ENCODE measurements at regions not wholly inside any gene's neighbourhood (a gene's known extent, or its start where the extent isn't known, plus 50 kb on each side); places are given as distances from the start of the nearest gene placed in this dataset.

DNA sequence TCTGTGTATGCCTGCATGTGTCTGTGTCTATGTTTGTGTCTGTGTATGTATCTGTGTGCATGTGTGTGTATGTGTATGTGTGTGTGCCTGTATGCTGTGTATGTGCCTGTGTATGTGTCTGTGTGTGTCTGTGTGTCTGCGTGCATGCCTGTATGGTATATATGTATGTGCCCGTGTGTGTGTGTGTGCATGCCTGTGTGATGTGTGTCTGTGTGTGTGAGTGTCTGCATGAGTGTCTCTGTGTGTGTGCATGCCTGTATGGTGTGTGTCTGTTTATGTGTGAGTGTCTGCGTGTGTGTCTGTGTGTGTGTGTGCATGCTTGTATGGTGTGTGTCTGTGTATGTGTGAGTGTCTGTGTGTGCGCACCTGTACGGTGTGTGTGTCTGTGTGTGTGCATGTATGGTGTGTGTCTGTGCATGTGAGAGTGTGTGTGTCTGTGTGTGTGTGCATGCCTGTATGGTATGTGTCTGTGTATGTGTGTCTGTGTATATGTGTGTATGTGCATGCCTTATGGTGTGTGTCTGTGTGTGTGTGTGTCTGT lies 137.1 kb upstream of the IRX2 start:
- TF ChIP-seq CTCF (IDR thresholded peaks at IDR 0.05) (no peak), EZH2 (IDR thresholded peaks at IDR 0.05; ENCODE audit: borderline replicate concordance, insufficient read depth, low read depth, low read length, poor library complexity, severe bottlenecking) (no peak)
